ENCODE measurements at regions not wholly inside any gene's neighbourhood (a gene's known extent, or its start where the extent isn't known, plus 50 kb on each side); places are given as distances from the start of the nearest gene placed in this dataset.

GRCh38 chr6:168196385-168196860 is 117.4 kb upstream of the FRMD1 start:
- POLR2A ChIA-PET: no interaction called here
- Histone ChIP-seq H3K9me2 (ENCODE audit: insufficient read depth) (no peaks in the 10 kb centered on the region), H3K4me2 (ENCODE audit: low read length) (no peak overlapping the region), H3K27me3 (ENCODE audit: insufficient read depth, low read length) (peaks cover 19% of the 10 kb centered on the region; the same call in 1 of the 2 replicates), H3K36me3 (ENCODE audit: control insufficient read depth in 1 of 2, insufficient read depth in 2 of 2, low read length in 2 of 2) (no peaks in the 10 kb centered on the region), H3K9ac (ENCODE audit: low read length) (no peak overlapping the region), H3K4me3 (replicated peaks in 1 of 2; ENCODE audit: low read depth in 1 of 2, low read length in 2 of 2) (no peak overlapping the region), H3K4me1 (ENCODE audit: control insufficient read depth in 1 of 2, insufficient read depth in 2 of 2, low read length in 2 of 2) (no peaks in the 10 kb centered on the region), H3K27ac (ENCODE audit: low read depth, low read length) (no peak overlapping the region), H4K20me1 (ENCODE audit: insufficient read depth) (no peaks in the 10 kb centered on the region), H2AFZ (ENCODE audit: low read depth, low read length, poor library complexity, severe bottlenecking) (no peak overlapping the region), H3K79me2 (ENCODE audit: insufficient read depth, low read length) (no peaks in the 10 kb centered on the region), H3K9me3 (ENCODE audit: control insufficient read depth in 1 of 2, insufficient read depth in 1 of 2, low read depth in 1 of 2, low read length in 2 of 2) (no peaks in the 10 kb centered on the region)
- DNase-seq (ENCODE audit: low read depth, low spot score) (no peak), ATAC-seq (no peak)
- intact Hi-C loops (cut with micrococcal nuclease): no loop called here
- CTCF ChIA-PET: no interaction called here
- BruUV-seq (replicated peaks): no TSS peak
- no peak for TF ChIP-seq EZH2 (IDR thresholded peaks at IDR 0.05)
- TF ChIP-seq CTCF (IDR thresholded peaks at IDR 0.05 in 2 of 3, conservative IDR thresholded peaks at IDR 0.05 in 1 of 3; ENCODE audit: borderline replicate concordance in 1 of 3, insufficient read depth in 1 of 3, low read depth in 2 of 3, low read length in 2 of 3): no peak
- TF ChIP-seq, protein P1, sequence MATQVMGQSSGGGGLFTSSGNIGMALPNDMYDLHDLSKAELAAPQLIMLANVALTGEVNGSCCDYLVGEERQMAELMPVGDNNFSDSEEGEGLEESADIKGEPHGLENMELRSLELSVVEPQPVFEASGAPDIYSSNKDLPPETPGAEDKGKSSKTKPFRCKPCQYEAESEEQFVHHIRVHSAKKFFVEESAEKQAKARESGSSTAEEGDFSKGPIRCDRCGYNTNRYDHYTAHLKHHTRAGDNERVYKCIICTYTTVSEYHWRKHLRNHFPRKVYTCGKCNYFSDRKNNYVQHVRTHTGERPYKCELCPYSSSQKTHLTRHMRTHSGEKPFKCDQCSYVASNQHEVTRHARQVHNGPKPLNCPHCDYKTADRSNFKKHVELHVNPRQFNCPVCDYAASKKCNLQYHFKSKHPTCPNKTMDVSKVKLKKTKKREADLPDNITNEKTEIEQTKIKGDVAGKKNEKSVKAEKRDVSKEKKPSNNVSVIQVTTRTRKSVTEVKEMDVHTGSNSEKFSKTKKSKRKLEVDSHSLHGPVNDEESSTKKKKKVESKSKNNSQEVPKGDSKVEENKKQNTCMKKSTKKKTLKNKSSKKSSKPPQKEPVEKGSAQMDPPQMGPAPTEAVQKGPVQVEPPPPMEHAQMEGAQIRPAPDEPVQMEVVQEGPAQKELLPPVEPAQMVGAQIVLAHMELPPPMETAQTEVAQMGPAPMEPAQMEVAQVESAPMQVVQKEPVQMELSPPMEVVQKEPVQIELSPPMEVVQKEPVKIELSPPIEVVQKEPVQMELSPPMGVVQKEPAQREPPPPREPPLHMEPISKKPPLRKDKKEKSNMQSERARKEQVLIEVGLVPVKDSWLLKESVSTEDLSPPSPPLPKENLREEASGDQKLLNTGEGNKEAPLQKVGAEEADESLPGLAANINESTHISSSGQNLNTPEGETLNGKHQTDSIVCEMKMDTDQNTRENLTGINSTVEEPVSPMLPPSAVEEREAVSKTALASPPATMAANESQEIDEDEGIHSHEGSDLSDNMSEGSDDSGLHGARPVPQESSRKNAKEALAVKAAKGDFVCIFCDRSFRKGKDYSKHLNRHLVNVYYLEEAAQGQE (IDR thresholded peaks at IDR 0.05; ENCODE audit: low read depth): no peak
- TF ChIP-seq POLR2A (IDR thresholded peaks at IDR 0.05; ENCODE audit: borderline replicate concordance, extremely low read depth, insufficient read depth, insufficient read length): no peak
- TF ChIP-seq ZNF274 (IDR thresholded peaks at IDR 0.05; ENCODE audit: low read depth, low read length): no peak
- no peak for TF ChIP-seq YY1 (IDR thresholded peaks at IDR 0.05; ENCODE audit: extremely low read depth, insufficient replicate concordance, low read depth, low read length)
- no peak for TF ChIP-seq ZFX (IDR thresholded peaks at IDR 0.05)
- TF ChIP-seq, protein P2, sequence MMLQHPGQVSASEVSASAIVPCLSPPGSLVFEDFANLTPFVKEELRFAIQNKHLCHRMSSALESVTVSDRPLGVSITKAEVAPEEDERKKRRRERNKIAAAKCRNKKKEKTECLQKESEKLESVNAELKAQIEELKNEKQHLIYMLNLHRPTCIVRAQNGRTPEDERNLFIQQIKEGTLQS (IDR thresholded peaks at IDR 0.05): no peak
- no peak for TF ChIP-seq CEBPB (IDR thresholded peaks at IDR 0.05; ENCODE audit: low read depth)
- TF ChIP-seq RAD21 (IDR thresholded peaks at IDR 0.05; ENCODE audit: low read depth): no peak
- RAD21 ChIA-PET (ENCODE audit: low non-redundant PET in 1 of 2, low total read pairs in 2 of 2, uncharacterized antibody in 2 of 2, unreplicated experiment in 2 of 2): no interaction called here
